ENCODE measurements at regions not wholly inside any gene's neighbourhood (a gene's known extent, or its start where the extent isn't known, plus 50 kb on each side); places are given as distances from the start of the nearest gene placed in this dataset.
"Not testable (repeated sequence)": the region's sequence is repeated elsewhere in the genome, so short reads cannot be mapped to it uniquely, and the experiment has no call there.

GRCh38 chr5:89676634-89677033, 732.9 kb downstream of the CETN3 start:
- intact Hi-C loops (cut with micrococcal nuclease), result no loop called here

- intact Hi-C loops (cut with micrococcal nuclease), result no loop called here
These were observed 736.5 kb downstream of the CETN3 start for GRCh38 chr5:89673019-89673418.

- intact Hi-C loops (cut with micrococcal nuclease), result no loop called here
These were observed 740.7 kb downstream of the CETN3 start for GRCh38 chr5:89668821-89669220.

GRCh38 chr5:89662499-89662898, 747.1 kb downstream of the CETN3 start:
- intact Hi-C loops (cut with micrococcal nuclease), result no loop called here

- intact Hi-C loops (cut with micrococcal nuclease), result no loop called here
These were observed 755.9 kb upstream of the MEF2C start for GRCh38 chr5:89638871-89639270.

- intact Hi-C loops (cut with micrococcal nuclease), result not testable (repeated sequence)
These were observed 751.2 kb upstream of the MEF2C start for GRCh38 chr5:89634176-89634575.

- intact Hi-C loops (cut with micrococcal nuclease), result not testable (repeated sequence)
These were observed 747.1 kb upstream of the MEF2C start for GRCh38 chr5:89630064-89630463.

- intact Hi-C loops (cut with micrococcal nuclease), result no loop called here
These were observed 746.1 kb upstream of the MEF2C start for GRCh38 chr5:89628876-89629635.

- intact Hi-C loops (cut with micrococcal nuclease), result no loop called here
These were observed 733.0 kb upstream of the MEF2C start for GRCh38 chr5:89615839-89616518.

GRCh38 chr5:89613222-89613956, 730.4 kb upstream of the MEF2C start:
- intact Hi-C loops (cut with micrococcal nuclease), result no loop called here

- intact Hi-C loops (cut with micrococcal nuclease), result no loop called here
These were observed 724.1 kb upstream of the MEF2C start for GRCh38 chr5:89606939-89607534.

- intact Hi-C loops (cut with micrococcal nuclease), result no loop called here
These were observed 721.4 kb upstream of the MEF2C start for GRCh38 chr5:89604342-89604741.

GRCh38 chr5:89601880-89602279, 718.9 kb upstream of the MEF2C start:
- intact Hi-C loops (cut with micrococcal nuclease), result no loop called here

- intact Hi-C loops (cut with micrococcal nuclease), result no loop called here
These were observed 714.9 kb upstream of the MEF2C start for GRCh38 chr5:89597878-89598277.

GRCh38 chr5:89596821-89597220, 713.8 kb upstream of the MEF2C start:
- intact Hi-C loops (cut with micrococcal nuclease), result no loop called here

- intact Hi-C loops (cut with micrococcal nuclease), result no loop called here
These were observed 712.1 kb upstream of the MEF2C start for GRCh38 chr5:89595056-89595455.

- intact Hi-C loops (cut with micrococcal nuclease), result no loop called here
These were observed 701.5 kb upstream of the MEF2C start for GRCh38 chr5:89584339-89584956.

- intact Hi-C loops (cut with micrococcal nuclease), result no loop called here
These were observed 700.5 kb upstream of the MEF2C start for GRCh38 chr5:89583534-89583933.

- intact Hi-C loops (cut with micrococcal nuclease), result no loop called here
These were observed 699.9 kb upstream of the MEF2C start for GRCh38 chr5:89582768-89583339.

GRCh38 chr5:89580976-89581375, 698.0 kb upstream of the MEF2C start:
- intact Hi-C loops (cut with micrococcal nuclease), result no loop called here

- intact Hi-C loops (cut with micrococcal nuclease), result no loop called here
These were observed 692.3 kb upstream of the MEF2C start for GRCh38 chr5:89575319-89575718.

All from T-helper 1 cell treated with Interleukin-12 subunit alpha and Interleukin-12 subunit beta and Interleukin-4 antibody, amounts not matched to agents 30 ng/mL and 1 ng/mL, for 36 hours (primary cell).